CD4-positive, alpha-beta memory T cell (primary cell): ENCODE measurements at regions not wholly inside any gene's neighbourhood (a gene's known extent, or its start where the extent isn't known, plus 50 kb on each side); places are given as distances from the start of the nearest gene placed in this dataset.
A peak's percentile ranks its signal among the peaks of the same experiment; 100 is the strongest.
"Not testable (repeated sequence)": the region's sequence is repeated elsewhere in the genome, so short reads cannot be mapped to it uniquely, and the experiment has no call there.

Experiments
- CTCF ChIA-PET: fragments of 350-600 bp; sonication (Branson Sonifier 250); formaldehyde crosslinking; loops from one replicate; lab custom pipeline; 2021; ENCODE audit warnings: inconsistent platforms; ENCODE audit not compliant: partially characterized antibody; lab: Charles Lee
- POLR2A ChIA-PET: fragments of 350-600 bp; sonication (Branson Sonifier 250); formaldehyde crosslinking; loops from one replicate; lab custom pipeline; 2021; ENCODE audit not compliant: partially characterized antibody; lab: Charles Lee
- DNase-seq, 5 donors: peaks; one replicate each; pipeline versions ENCODE4 v3.0.0 to v3.0.0-alpha.2; 2020 to 2022; ENCODE audit warnings: mixed read lengths in 1 of 5
- H3K27ac ChIP-seq: one replicate; pipeline ENCODE4 v1.7.0; 2013; ENCODE audit warnings: low read depth, low read length
- H3K27me3 ChIP-seq: 2 replicates; pipeline ENCODE4 v1.7.0; 2013; ENCODE audit warnings: mild to moderate bottlenecking, low read length, moderate library complexity; ENCODE audit not compliant: insufficient read depth
- H3K36me3 ChIP-seq: 2 replicates; pipeline ENCODE4 v1.7.0; 2013; ENCODE audit warnings: mild to moderate bottlenecking, low read length, moderate library complexity; ENCODE audit not compliant: insufficient read depth
- H3K4me1 ChIP-seq: 2 replicates; pipeline ENCODE4 v1.7.0; 2013; ENCODE audit warnings: mild to moderate bottlenecking, low read length, moderate library complexity; ENCODE audit not compliant: insufficient read depth
- H3K4me3 ChIP-seq, 2 donors: one replicate each; pipeline ENCODE4 v1.7.0; 2013; ENCODE audit warnings: low read length in 2 of 2, mild to moderate bottlenecking in 1 of 2
- H3K9me3 ChIP-seq, 2 donors: one replicate each; pipeline ENCODE4 v1.7.0; 2013; ENCODE audit warnings: low read length in 2 of 2, control low read depth in 1 of 2; ENCODE audit not compliant: control insufficient read depth in 1 of 2
- H3K27ac Mint-ChIP-seq, 7 donors: one replicate each; pipeline ENCODE4 v1.8.0; 2020 to 2021; ENCODE audit warnings: mixed read lengths in 7 of 7, mild to moderate bottlenecking in 6 of 7, inconsistent platforms in 3 of 7, moderate library complexity in 3 of 7
- H3K27me3 Mint-ChIP-seq, 2 donors: one replicate each; pipeline ENCODE4 v1.8.0; 2020 to 2021; ENCODE audit warnings: mixed read lengths in 2 of 2
- H3K36me3 Mint-ChIP-seq, 2 donors: one replicate each; pipeline ENCODE4 v1.8.0; 2020 to 2021; ENCODE audit warnings: mixed read lengths in 2 of 2, inconsistent platforms in 1 of 2, mild to moderate bottlenecking in 1 of 2
- H3K4me1 Mint-ChIP-seq, 4 donors: one replicate each; pipeline ENCODE4 v1.8.0; 2020 to 2021; ENCODE audit warnings: mixed read lengths in 4 of 4, mild to moderate bottlenecking in 1 of 4
- H3K4me3 Mint-ChIP-seq, 8 donors: one replicate each; pipeline ENCODE4 v1.8.0; 2020 to 2021; ENCODE audit warnings: mixed read lengths in 8 of 8, mild to moderate bottlenecking in 7 of 8, moderate library complexity in 6 of 8, inconsistent platforms in 3 of 8
- H3K9me3 Mint-ChIP-seq, 8 donors: one replicate each; pipeline ENCODE4 v1.8.0; 2020 to 2021; ENCODE audit warnings: mixed read lengths in 8 of 8, mild to moderate bottlenecking in 5 of 8, inconsistent platforms in 3 of 8, moderate library complexity in 1 of 8
- intact Hi-C: fragments of 100-400 bp; cut with micrococcal nuclease; formaldehyde crosslinking; loops from one replicate; pipeline ENCODE4 v1.15.1; 2023

DNA sequence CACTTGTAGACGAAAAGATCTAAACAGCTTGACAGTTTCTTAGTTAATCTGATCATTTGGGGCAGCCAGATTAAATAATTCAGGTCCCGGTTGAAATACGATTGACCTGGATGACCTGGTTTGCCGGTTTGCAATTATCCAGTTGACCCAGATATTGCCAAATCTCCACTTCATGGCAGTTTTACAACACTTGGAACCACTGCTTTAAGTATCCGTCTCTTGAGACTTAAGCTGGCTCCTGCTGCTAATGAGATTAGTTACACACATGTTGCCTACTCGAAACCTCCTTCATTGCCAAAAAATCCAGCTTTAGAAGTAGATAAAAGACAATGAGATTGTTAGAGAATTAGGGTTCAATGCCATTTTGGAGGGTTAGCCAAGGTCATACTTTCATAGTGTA, 136.2 kb upstream of the HAPLN1 start:
- Histone ChIP-seq H3K36me3 (no peaks in the 10 kb centered on the region), H3K4me3 (no peak overlapping the region), H3K27ac (no peak overlapping the region), H3K9me3 (no peaks in the 10 kb centered on the region), H3K4me1 (no peaks in the 10 kb centered on the region), H3K27me3 (no peaks in the 10 kb centered on the region)
- no peaks in the 10 kb centered on the region for H3K36me3 Mint-ChIP-seq
- no peak overlapping the region for H3K4me3 Mint-ChIP-seq
- ChIA-PET POLR2A (no interaction called here), CTCF (no interaction called here)
- H3K27me3 Mint-ChIP-seq: no peaks in the 10 kb centered on the region
- peaks cover 0 to 7% (median 0%) of the 10 kb centered on the region in 8 donors for H3K9me3 Mint-ChIP-seq
- no peaks in the 10 kb centered on the region for H3K4me1 Mint-ChIP-seq
- no peak for DNase-seq
- intact Hi-C loops: no loop called here
- H3K27ac Mint-ChIP-seq: no peak overlapping the region

DNA sequence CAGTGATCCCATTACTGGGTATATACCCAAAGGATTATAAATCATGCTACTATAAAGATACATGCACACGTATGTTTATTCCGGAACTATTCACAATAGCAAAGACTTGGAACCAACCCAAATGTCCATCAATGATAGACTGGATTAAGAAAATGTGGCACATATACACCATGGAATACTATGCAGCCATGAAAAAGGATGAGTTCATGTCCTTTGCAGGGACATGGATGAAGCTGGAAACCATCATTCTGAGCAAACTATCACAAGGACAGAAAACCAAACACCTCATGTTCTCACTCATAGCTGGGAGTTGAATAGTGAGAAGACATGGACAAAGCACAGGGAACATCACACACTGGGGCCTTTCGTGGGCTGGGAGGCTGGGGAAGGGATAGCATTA, 129.8 kb upstream of the HAPLN1 start:
- H3K4me3 ChIP-seq, intact Hi-C loops, H3K4me3 Mint-ChIP-seq, H3K9me3 Mint-ChIP-seq, H3K27ac ChIP-seq, H3K4me1 ChIP-seq, CTCF ChIA-PET, H3K4me1 Mint-ChIP-seq, H3K27me3 Mint-ChIP-seq, H3K36me3 Mint-ChIP-seq, H3K9me3 ChIP-seq, H3K27ac Mint-ChIP-seq, H3K27me3 ChIP-seq, H3K36me3 ChIP-seq, POLR2A ChIA-PET, DNase-seq: not testable (repeated sequence)

DNA sequence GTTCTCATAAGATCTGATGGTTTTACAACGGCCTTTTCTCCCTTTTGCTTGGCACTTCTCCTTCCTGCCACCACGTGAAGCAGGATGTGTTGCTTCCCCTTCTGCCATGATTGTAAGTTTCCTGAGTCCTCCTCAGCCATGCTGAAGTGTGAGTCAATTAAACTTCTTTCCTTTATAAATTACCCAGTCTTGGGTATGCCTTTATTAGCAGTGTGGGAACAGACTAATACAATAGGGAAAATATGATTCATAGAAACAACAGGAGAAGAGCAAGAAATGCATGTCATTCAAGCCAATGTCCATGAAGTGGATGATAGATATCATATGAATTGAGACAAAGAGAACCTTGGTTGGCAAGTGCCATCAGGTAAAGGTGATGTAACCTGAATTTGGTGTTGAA, 128.3 kb upstream of the HAPLN1 start:
- H3K36me3 ChIP-seq: no peaks in the 10 kb centered on the region
- CTCF ChIA-PET: no interaction called here
- peaks cover 0 to 6% (median 0%) of the 10 kb centered on the region in 8 donors for H3K9me3 Mint-ChIP-seq
- H3K27me3 ChIP-seq: no peaks in the 10 kb centered on the region
- DNase-seq: no peak
- H3K36me3 Mint-ChIP-seq: no peaks in the 10 kb centered on the region
- H3K27ac ChIP-seq: no peak overlapping the region
- POLR2A ChIA-PET: no interaction called here
- H3K4me3 Mint-ChIP-seq: no peak overlapping the region
- no peak overlapping the region for H3K27ac Mint-ChIP-seq
- H3K27me3 Mint-ChIP-seq: no peaks in the 10 kb centered on the region
- no peaks in the 10 kb centered on the region for H3K9me3 ChIP-seq
- intact Hi-C loops: no loop called here
- no peaks in the 10 kb centered on the region for H3K4me1 ChIP-seq
- H3K4me1 Mint-ChIP-seq: peaks cover 0 to 1% (median 0%) of the 10 kb centered on the region in 4 donors
- no peak overlapping the region for H3K4me3 ChIP-seq

DNA sequence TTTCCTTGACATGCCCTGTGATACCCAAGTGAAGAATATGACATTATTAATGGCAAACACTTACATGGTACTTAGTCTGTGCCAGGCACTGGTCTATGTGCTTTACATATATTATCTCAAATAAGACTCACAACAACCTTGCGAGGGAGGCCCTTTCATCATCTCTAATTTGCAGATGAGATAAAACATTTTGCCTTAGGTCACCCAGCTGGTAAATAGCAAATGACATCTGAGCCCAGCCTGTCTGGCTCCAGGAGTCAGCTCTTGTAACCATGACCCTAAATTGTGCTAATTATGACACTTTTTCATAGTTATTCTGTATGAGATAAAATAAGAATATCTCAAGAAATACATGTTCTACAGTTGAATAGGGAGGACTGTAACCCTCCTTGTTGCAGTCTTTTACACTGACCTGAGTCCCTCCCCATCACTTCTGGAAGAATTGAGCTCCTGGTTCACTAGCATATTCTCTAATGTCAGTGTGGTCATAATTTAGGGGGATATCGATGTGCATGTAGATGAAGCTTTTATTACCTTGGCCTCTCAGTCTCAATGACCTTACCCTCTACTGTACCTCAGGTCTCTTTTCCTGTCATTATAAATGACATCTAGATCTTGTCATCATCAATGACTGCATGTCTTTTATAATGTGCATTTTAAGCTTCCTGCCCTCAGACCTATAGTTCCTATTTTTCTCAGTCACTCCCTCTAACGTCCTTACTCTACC, 126.1 kb upstream of the HAPLN1 start:
- no peaks in the 10 kb centered on the region for H3K36me3 ChIP-seq
- no peaks in the 10 kb centered on the region for H3K9me3 ChIP-seq
- no peaks in the 10 kb centered on the region for H3K4me1 ChIP-seq
- H3K36me3 Mint-ChIP-seq: no peaks in the 10 kb centered on the region
- H3K4me1 Mint-ChIP-seq: peaks cover 0 to 1% (median 0%) of the 10 kb centered on the region in 4 donors
- no peaks in the 10 kb centered on the region for H3K27me3 Mint-ChIP-seq
- H3K4me3 ChIP-seq: no peak overlapping the region
- no peaks in the 10 kb centered on the region for H3K27me3 ChIP-seq
- POLR2A ChIA-PET: no interaction called here
- H3K4me3 Mint-ChIP-seq: no peak overlapping the region
- no peak overlapping the region for H3K27ac Mint-ChIP-seq
- no peak for DNase-seq
- CTCF ChIA-PET: no interaction called here
- H3K27ac ChIP-seq: no peak overlapping the region
- intact Hi-C loops: no loop called here
- H3K9me3 Mint-ChIP-seq: peaks cover 0 to 3% (median 0%) of the 10 kb centered on the region in 8 donors

DNA sequence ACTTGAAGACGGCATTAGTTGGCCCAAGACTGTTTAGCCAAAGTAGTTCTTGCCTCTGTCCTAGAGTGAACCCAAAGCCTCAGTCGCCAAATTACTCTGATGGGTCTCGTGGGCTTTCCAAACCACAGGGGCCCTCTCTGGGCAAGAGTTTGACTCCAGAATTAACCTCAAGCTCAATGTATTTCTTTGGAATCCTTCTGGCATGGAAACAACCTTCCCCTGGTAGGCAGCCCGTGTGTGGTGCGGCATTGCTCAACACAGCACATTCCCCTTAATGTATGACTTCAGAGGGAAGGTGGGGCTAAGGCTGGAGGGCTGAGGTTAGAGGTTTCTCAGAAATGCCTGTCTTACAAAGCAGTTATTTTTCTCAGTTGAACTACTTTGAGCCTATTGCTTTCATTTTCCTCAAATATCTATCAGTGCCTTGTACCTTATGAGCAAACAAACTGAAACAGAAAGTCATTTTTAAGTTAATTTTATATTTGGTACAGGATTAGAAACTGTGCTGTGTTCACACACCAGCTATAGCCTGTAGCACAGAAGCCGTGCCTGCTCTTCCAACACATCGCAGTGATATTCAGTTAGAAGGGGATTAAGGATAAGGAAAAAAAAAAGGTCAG, 123.9 kb upstream of the HAPLN1 start:
- no peak for DNase-seq
- H3K27ac ChIP-seq: no peak overlapping the region
- H3K36me3 Mint-ChIP-seq: no peaks in the 10 kb centered on the region
- H3K9me3 ChIP-seq: no peaks in the 10 kb centered on the region
- CTCF ChIA-PET: no interaction called here
- POLR2A ChIA-PET: no interaction called here
- intact Hi-C loops: no loop called here
- H3K9me3 Mint-ChIP-seq: peaks cover 0 to 2% (median 0%) of the 10 kb centered on the region in 8 donors
- H3K4me3 ChIP-seq: no peak overlapping the region
- no peak overlapping the region for H3K27ac Mint-ChIP-seq
- H3K4me3 Mint-ChIP-seq: peak overlapping the region in 3 of 8 donors; percentile 5 to 36 (median 12)
- no peaks in the 10 kb centered on the region for H3K4me1 ChIP-seq
- H3K36me3 ChIP-seq: no peaks in the 10 kb centered on the region
- peaks cover 0 to 1% (median 0%) of the 10 kb centered on the region in 4 donors for H3K4me1 Mint-ChIP-seq
- no peaks in the 10 kb centered on the region for H3K27me3 ChIP-seq
- no peaks in the 10 kb centered on the region for H3K27me3 Mint-ChIP-seq

DNA sequence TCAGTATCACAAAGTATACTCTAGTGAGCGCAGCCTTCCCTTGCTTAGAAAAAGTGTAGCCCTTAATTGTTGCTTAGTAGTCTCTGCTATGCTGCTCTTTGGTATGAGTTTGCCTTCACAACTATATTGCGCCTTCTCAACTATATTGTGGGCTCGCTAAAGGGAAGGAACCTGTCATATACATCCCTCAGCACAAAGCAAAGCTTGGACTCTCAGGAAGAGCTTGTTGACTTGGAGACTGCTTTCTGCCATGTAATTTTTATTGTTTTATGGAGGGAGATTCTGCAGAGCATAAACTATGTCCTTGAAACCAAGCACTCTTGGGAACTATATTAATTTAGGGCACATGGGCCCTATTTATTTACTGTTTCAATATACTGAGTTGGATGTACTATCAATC, 119.1 kb upstream of the HAPLN1 start:
- peaks cover 0 to under 1% (median 0%) of the 10 kb centered on the region in 4 donors for H3K4me1 Mint-ChIP-seq
- POLR2A ChIA-PET: no interaction called here
- no peaks in the 10 kb centered on the region for H3K36me3 Mint-ChIP-seq
- no peaks in the 10 kb centered on the region for H3K36me3 ChIP-seq
- no peak overlapping the region for H3K4me3 Mint-ChIP-seq
- no peak overlapping the region for H3K4me3 ChIP-seq
- intact Hi-C loops: no loop called here
- H3K27ac ChIP-seq: no peak overlapping the region
- H3K9me3 ChIP-seq: no peaks in the 10 kb centered on the region
- H3K27ac Mint-ChIP-seq: no peak overlapping the region
- no peak for DNase-seq
- CTCF ChIA-PET: no interaction called here
- H3K4me1 ChIP-seq: no peaks in the 10 kb centered on the region
- no peaks in the 10 kb centered on the region for H3K27me3 Mint-ChIP-seq
- H3K9me3 Mint-ChIP-seq: peaks cover 0 to 2% (median 0%) of the 10 kb centered on the region in 8 donors
- no peaks in the 10 kb centered on the region for H3K27me3 ChIP-seq

DNA sequence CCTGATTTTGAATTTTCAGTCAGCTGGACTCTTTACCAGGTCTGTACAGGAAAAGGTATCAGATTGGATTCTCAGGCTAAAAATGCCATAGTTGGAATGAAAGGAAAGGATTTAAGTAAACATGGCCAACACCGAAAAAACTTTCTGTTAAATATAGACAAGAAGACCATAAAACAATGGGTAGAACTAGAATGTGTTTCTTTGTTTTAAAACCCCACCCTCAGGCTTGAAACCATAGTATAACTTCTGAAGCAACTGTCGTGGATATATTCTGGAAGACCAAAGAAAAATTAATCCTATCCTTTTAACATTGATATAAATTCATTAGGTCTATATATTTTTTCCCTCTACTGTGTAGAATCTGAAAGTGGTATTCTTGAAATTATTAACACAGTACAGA, 118.6 kb upstream of the HAPLN1 start:
- Histone ChIP-seq H3K27ac (no peak overlapping the region), H3K4me3 (no peak overlapping the region), H3K9me3 (no peaks in the 10 kb centered on the region), H3K4me1 (no peaks in the 10 kb centered on the region), H3K36me3 (no peaks in the 10 kb centered on the region), H3K27me3 (no peaks in the 10 kb centered on the region)
- H3K27me3 Mint-ChIP-seq: no peaks in the 10 kb centered on the region
- no peak for DNase-seq
- no peaks in the 10 kb centered on the region for H3K4me1 Mint-ChIP-seq
- POLR2A ChIA-PET: no interaction called here
- CTCF ChIA-PET: no interaction called here
- H3K9me3 Mint-ChIP-seq: peaks cover 0 to 2% (median 0%) of the 10 kb centered on the region in 8 donors
- no peak overlapping the region for H3K4me3 Mint-ChIP-seq
- no peaks in the 10 kb centered on the region for H3K36me3 Mint-ChIP-seq
- intact Hi-C loops: no loop called here
- no peak overlapping the region for H3K27ac Mint-ChIP-seq
